GM18511 (cell line): ENCODE measurements at regions not wholly inside any gene's neighbourhood (a gene's known extent, or its start where the extent isn't known, plus 50 kb on each side); places are given as distances from the start of the nearest gene placed in this dataset.
"Not testable (repeated sequence)": the region's sequence is repeated elsewhere in the genome, so short reads cannot be mapped to it uniquely, and the experiment has no call there.

Experiments used
- ATAC-seq: cut with Tn5 transposase; IDR thresholded peaks from one replicate; pipeline ENCODE4 v1.9.1; 2021; ENCODE audit warnings: mild to moderate bottlenecking, moderate library complexity; ENCODE audit not compliant: unreplicated experiment

GRCh38 chr2:201946746-201947145, 86.9 kb upstream of the FZD7 start:
- ATAC-seq: not testable (repeated sequence)

DNA sequence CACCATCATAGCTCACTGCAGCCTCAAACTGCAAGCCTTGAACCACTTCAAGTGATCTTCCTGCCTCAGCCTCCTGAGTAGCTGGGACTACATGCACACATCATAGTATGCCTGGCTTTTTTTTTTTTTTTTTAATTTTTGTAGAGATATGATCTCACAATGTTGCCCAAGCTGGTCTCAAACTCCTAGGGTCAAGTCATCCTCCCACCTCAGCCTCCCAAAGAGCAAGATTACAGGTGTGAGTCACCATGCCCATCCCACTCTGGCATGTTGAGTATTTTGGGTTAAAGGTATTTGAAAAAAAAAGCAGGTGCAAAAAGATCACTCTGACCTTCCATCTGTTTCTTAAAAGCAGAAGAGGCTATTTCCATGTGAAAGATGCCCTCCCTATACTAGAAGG, 86.4 kb upstream of the FZD7 start:
- ATAC-seq: no peak

DNA sequence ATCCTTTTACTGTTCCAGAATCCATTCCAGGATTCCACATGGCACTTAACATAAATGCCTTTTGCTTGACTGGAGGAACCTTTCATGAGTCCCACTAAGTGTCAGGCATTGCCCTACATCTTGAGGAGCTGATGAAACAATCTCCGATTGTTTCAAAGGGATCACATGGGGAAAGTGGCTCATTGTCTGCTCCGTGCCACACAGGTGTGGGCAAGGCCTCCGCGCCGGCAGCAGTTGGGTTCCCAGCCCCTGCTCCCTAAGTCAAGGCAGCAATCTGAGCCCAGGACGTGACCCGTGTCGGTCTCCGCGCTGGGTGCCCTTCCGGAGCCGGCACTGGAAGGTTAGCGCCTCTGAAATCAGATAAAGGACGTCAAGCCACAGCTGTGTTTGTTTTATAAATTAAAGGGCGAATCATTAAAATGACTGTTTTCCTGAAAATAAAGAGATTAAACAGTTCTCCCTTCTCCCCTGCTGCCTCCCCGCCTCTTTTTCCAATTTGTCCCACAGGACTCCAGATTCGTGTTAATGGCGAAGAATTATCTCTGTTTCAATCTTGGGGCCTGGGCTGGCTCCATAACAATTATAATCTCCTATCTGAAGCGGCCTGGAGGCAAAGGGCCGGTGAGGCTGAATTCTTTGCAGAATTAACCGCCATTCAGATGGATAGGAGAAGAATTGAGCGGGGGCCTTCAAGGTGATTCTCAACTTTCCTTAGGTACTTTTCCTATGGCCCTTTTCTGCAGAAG, 84.3 kb upstream of the FZD7 start:
- no peak for ATAC-seq

GRCh38 chr2:201949927-201950246, 83.8 kb upstream of the FZD7 start:
- no peak for ATAC-seq

DNA sequence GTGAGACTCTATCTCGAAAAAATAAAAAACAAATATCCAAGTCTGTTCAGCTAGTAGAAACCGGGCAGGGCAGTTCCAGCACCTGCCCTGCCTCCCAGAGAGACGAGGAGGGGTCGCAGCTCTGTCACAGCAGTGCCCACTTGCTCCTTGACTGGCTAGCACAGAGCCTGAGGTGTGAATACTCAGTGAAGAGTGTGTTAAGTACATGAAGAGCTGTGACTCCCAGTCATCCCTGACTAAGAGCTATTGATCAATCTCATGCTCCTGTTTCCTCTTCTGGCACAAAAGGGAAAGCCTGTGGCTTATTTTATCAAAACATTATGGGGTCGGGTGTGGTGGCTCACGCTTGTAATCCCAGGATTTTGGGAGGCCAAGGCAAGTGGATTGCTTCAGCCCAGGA, 83.0 kb upstream of the FZD7 start:
- ATAC-seq: no peak

- no peak for ATAC-seq
Measured at GRCh38 chr2:201952187-201952586, 81.5 kb upstream of the FZD7 start.

- ATAC-seq: no peak
Measured at GRCh38 chr2:201953396-201953795, 80.3 kb upstream of the FZD7 start.

- no peak for ATAC-seq
Measured at GRCh38 chr2:201953880-201954279, 79.8 kb upstream of the FZD7 start.

GRCh38 chr2:201955231-201955630, 78.4 kb upstream of the FZD7 start:
- ATAC-seq: no peak

GRCh38 chr2:201955702-201956141, 77.9 kb upstream of the FZD7 start:
- no peak for ATAC-seq

- ATAC-seq: no peak
Measured at GRCh38 chr2:201956361-201956760, 77.3 kb upstream of the FZD7 start.

DNA sequence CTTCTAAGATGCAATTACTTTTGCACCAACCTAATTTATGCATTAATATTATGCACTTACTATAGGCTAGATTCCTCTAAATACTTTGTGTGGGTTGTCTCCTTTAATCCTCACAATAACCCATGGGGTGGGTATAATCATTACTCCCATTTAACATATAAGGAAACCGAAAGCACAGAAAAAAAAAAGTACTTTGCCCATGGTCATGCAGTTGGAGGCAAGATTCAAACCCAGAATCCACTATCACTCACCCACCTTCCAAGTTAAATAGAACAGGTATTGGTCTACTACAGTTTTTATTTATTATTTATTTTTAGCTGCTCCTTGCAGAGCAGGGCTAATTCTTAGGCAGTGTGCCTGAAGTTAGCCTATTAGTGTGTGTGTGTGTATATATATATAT, 76.6 kb upstream of the FZD7 start:
- no peak for ATAC-seq

DNA sequence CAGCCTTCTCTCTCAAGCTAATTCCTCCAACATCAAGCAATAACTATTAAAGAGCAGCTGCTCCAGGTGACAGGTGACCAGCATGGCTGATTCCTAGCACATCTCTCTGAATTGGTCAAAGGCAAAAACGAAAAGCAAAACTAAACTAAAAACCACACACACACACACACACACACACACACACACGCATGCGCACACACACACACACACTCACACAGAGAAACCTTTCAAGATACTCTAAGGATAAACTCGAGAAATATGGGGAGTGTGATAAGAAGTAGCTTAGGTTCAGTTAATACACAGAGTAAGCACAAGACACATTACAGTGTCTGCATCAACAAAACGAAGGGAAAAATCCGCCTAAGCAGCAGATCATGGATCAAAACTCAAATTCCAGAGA, 74.5 kb upstream of the FZD7 start:
- no peak for ATAC-seq

DNA sequence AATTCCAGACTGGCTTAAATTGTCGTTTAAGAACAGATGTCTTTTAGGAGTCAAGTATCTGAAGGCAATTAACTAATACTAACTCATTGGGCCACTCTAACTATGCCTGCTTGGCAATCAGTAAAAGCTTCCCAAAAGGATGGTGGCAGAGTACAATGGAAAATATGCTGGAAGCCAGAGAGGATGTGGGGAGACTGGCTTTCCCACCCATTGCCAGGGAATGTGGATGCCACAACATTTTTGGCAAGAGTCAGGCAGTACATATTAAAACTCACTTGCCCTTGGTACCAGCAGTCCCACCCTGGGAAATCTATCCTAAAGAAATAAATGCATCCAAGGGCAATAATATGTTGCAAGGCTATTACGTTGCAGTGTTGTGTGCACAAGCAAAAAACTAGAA, 74.0 kb upstream of the FZD7 start:
- ATAC-seq: no peak

DNA sequence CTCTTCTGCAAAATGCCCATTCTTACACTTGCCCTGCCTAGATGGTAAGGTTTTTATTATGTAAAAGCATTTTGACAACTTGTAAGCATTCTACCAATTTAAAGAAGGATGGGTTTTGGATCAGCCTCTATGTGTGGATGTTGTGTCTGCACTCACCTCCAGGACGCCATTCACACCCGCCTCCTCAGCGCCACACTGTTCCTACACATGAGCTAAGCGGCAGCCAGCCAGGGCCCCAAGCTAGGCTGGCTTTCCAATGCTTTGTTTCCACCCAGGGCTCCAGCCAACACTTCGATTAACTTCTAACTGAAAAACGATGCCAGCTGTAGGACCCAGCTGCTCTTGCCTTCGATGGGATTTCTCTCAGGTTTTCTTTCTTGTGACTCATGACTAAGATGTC, 73.3 kb upstream of the FZD7 start:
- no peak for ATAC-seq

DNA sequence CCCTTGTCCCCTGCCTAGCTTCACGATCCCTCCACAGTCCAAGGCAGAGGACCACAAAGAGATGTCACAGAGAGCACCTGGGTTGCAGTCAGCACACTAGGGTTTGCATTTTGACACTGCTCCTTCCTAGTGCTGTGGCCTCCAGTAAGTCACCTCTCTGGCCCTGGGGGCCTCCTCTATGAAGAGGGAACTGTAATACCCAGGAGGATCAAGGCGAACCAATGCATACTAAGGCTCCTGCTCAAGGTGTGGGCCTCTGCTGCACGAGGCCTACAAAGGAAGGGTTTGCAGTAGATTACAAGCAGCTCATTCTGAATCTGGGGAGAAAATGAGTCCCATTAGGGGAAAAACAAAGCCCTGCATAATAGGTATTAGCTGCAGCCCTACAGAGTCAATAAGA, 72.3 kb upstream of the FZD7 start:
- ATAC-seq: no peak

DNA sequence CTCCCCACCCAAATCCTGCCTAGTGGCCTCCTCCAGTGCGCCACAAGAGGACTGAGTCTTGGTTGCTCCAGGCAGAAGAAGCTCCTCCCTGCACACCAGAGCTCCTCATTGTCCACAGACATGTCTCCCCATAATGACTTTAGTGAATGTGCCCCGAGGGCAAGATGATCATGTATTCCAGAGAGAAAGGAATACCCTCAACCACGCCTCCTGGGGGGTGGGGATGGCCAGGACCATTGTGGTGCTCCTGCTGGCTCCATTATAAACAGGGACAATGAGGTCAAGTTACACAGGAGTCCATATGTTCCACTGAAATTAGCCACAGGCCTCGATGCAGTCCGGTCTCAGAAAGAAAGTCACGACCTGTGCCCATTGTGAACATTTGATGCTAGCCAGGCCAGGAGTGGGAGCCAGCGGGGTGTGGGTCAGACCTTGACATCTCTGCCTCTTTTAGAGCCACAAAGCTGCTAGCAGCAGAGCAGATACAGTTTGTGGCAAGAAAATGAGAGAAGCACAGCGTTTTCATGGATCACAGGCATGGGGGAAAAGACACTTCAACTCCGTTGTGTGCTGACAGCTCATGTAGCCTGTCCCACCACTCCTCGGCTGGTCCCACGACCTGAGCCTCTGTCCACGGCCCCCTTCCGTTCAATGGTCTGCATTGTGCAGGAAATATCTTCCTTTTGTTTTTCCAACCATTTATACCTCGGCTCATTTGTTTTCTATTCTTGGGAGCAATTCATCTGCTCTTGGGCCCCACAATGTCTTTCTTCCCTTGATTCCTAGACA, 70.7 kb upstream of the FZD7 start:
- ATAC-seq: no peak

DNA sequence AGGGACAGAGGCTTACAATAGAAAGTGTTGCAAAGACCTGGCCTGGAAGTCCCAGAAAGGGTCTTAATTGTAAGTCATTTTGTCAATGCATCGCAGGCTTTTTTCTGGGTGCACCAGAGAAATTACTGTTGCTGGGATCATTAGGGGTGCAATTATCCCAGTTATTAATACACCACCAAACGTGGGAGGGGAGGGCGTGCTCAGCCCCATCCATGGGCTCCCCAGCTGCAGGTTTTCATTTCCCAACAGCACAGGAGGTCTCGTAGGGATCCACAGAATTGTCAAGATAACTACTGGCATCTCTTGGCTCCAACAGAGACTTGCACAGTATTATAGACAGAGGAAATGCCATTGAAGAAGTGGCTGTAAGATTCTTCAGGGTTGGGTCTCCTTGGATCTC, 69.6 kb upstream of the FZD7 start:
- ATAC-seq: no peak

- no peak for ATAC-seq
Measured at GRCh38 chr2:201964631-201965206, 68.9 kb upstream of the FZD7 start.

DNA sequence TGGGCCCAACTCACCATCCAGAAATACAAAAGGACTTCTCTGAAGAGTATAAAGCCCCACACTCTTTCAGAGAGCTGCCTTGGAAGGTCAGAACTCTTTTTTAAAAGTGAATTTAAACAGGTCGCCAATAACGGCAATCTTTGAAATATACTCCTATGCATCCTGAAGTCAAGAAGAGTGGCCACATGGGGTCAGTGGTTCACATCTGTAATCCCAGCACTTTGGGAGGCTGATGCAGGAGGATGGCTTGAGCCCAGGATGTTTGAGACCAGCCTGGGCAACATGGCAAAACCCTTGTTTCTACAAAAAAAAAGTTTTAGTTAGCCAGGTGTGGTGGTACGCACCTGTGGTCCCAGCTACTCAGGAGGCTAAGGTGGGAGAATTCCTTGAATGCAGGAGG, 68.1 kb upstream of the FZD7 start:
- ATAC-seq: no peak

GRCh38 chr2:201966691-201967438, 66.8 kb upstream of the FZD7 start:
- ATAC-seq: no peak

DNA sequence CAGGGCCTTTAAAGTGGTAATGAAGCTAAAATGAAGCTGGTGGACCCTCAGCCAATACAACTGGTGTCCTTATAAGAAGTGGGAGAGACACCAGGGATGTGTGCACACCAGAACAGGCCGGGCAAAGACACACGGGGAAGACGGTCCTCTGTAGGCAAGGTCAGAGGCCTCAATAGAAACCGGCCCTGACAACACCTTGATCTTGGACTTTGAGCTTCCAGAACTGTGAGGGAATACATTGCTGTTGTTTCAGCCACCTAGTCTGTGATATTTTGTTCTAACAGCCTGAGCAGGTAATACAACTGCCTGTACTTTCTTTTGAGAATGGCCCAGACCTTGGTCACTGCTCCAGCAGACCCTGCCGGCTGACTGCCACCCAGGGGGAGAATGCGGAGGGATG, 65.6 kb upstream of the FZD7 start:
- ATAC-seq: no peak
